Sigmoid colon (tissue), 6 donors: ENCODE measurements at regions not wholly inside any gene's neighbourhood (a gene's known extent, or its start where the extent isn't known, plus 50 kb on each side); places are given as distances from the start of the nearest gene placed in this dataset.
"Not testable (repeated sequence)": the region's sequence is repeated elsewhere in the genome, so short reads cannot be mapped to it uniquely, and the experiment has no call there.

ENCODE experiments used
- DNase-seq: peaks from one replicate; pipeline ENCODE4 v3.0.0-alpha.2; 2019
- H3K27ac ChIP-seq, 4 donors: fragments of 200-600 bp; sonication (generic); one replicate each; pipeline ENCODE4 v1.5.1; 2016 to 2019; ENCODE audit warnings: mild to moderate bottlenecking in 1 of 4
- H3K27me3 ChIP-seq, 3 donors: fragments of 200-600 bp; sonication (generic); one replicate each; pipeline ENCODE4 v1.5.1; 2019; ENCODE audit warnings: mild to moderate bottlenecking in 1 of 3
- H3K36me3 ChIP-seq, 4 donors: fragments of 200-600 bp; sonication (generic); one replicate each; pipeline ENCODE4 v1.5.1; 2016 to 2019
- H3K4me1 ChIP-seq, 4 donors: fragments of 200-600 bp; sonication (generic); one replicate each; pipeline ENCODE4 v1.5.1; 2017 to 2019
- H3K4me3 ChIP-seq, 4 donors: fragments of 200-600 bp; sonication (generic); one replicate each; pipeline ENCODE4 v1.5.1; 2017 to 2019; ENCODE audit warnings: mild to moderate bottlenecking in 2 of 4, moderate library complexity in 1 of 4
- H3K9me3 ChIP-seq, 4 donors: fragments of 200-600 bp in 3 of 4; sonication (generic) in 3 of 4; one replicate each; pipeline versions ENCODE4 v1.5.1 to v1.6.1; 2013 to 2019
- WGBS, 2 donors: extraction: QIAGEN DNeasy Blood & Tissue Kit; methylation state at CpG; one replicate each; pipeline ENCODE4 v1.1.7; 2013; 5-methylcytosine and 5-hydroxymethylcytosine counted together
- intact Hi-C: fragments of 100-400 bp; cut with DNase I; formaldehyde crosslinking; loops from one replicate; pipeline ENCODE4 v1.15.1; 2023
- donor health status: healthy with polysubstance abuse.
- donor health status: healthy.

DNA sequence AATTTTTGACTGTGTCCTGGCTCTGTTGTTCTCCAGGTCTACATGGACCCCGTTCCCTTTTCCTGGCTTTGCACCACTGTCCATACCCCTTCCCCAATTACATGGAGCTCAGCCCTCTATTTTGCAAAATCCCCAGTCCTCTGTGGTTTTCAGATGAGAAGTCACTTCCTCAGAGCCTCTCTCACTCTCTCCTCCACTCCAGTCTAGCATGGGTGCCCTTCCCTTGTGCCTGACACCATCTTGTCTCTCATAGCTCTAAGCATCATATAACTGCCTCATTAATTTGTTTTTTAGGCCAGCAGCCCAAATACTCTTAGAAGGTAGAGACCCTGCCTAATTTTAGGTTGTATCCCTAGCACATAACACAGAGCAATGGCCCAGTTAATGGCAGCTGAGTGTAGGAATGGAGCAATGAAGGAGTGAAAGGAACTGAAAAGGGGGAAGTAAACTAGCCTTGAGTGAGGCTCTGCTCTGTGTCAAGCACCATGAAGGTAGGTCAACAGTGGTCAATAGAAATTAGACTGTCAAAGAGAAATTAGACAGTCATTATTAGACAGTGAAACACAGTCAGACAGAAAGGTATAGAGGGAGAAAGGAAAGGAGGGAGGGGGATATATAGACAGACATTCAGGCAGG lies 97.7 kb downstream of the ARHGAP11B start:
- intact Hi-C loops, DNase-seq, H3K27me3 ChIP-seq, H3K27ac ChIP-seq, H3K36me3 ChIP-seq, H3K4me3 ChIP-seq, H3K4me1 ChIP-seq, H3K9me3 ChIP-seq: not testable (repeated sequence)
- 95 to 100% methylated on average over 1 of the region's 1 CpG for WGBS, 2 donors

DNA sequence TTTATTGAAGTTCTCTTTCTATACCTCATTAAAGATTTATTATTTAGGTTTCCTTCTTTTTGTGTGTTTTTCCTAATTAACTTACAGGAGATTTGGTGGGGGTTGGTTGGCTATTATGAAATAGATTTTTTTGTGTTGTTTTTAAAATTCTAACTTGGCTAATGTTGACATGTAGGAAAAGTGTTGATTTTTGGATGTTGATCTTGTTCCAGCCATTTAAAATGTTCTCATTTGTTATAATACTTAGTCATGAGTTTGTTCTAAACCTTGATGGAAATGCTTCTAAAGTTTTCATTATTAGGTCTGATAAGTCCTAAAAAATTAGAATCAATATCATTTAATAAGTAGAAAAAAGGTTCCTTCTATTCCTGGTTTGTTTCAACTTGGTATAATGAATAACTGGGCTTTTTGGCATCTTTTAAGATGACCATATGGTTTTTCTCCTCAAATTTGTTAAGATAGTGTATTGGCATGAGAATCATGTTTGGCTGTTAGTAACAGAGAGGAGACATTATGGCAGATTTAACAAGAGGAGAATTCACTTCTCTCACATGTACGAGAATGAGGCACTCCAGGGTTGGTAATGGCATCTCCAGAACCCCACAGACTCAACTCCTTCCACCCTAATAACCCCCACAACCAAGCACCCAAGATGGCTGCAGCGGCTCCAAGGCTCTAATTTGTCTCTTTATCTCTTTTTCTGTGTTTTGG lies 104.1 kb downstream of the ARHGAP11B start:
- H3K9me3 ChIP-seq, H3K36me3 ChIP-seq, DNase-seq, intact Hi-C loops, H3K4me3 ChIP-seq, H3K27ac ChIP-seq, H3K4me1 ChIP-seq, H3K27me3 ChIP-seq: not testable (repeated sequence)
- WGBS, 2 donors: 91 to 98% methylated on average over 2 of the region's 2 CpGs

DNA sequence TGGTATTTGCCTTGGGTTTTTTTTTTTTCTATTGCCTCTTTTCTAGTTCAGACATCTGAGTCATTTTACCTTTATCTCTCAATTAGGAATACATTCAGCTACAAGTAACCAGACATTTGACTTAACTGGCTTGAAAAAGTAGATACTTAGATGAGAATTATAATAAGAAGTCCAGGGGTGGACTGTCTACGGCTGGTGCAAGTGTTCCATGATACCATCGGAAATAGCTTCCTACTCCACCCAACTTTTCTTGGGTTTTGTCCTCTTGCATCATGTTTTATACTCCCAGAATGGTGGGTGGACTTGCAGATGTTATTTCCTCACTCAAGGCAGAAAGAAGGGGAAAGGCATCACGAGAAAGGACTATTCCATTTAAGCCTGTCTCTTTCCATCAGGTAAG lies 104.7 kb downstream of the ARHGAP11B start:
- 98 to 100% methylated on average over 3 of the region's 3 CpGs for WGBS, 2 donors
- H3K36me3 ChIP-seq, DNase-seq, H3K9me3 ChIP-seq, H3K4me3 ChIP-seq, H3K27me3 ChIP-seq, H3K27ac ChIP-seq, H3K4me1 ChIP-seq, intact Hi-C loops: not testable (repeated sequence)

DNA sequence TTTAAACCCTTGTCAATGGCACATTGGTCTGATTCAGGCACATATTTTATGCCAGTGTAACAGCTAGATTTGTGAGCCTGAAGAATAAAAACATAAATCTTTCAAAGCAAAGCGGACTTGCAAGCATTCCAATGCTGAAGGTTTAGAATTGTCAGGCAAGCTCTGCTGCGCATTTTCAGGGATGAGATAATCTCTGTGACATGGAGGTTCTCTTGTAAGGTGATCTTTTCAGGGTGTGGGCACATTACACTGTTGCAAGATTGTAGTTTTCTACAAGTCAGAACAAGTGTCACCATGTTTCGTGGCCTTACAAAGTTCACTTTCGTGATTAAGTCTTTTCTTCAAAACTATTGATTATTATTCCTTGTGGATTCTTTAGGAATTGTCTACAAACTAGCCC lies 106.2 kb downstream of the ARHGAP11B start:
- intact Hi-C loops, H3K4me3 ChIP-seq, H3K27me3 ChIP-seq, H3K9me3 ChIP-seq, DNase-seq, H3K4me1 ChIP-seq, H3K36me3 ChIP-seq, H3K27ac ChIP-seq: not testable (repeated sequence)
- 97 to 98% methylated on average over 4 of the region's 4 CpGs for WGBS, 2 donors

DNA sequence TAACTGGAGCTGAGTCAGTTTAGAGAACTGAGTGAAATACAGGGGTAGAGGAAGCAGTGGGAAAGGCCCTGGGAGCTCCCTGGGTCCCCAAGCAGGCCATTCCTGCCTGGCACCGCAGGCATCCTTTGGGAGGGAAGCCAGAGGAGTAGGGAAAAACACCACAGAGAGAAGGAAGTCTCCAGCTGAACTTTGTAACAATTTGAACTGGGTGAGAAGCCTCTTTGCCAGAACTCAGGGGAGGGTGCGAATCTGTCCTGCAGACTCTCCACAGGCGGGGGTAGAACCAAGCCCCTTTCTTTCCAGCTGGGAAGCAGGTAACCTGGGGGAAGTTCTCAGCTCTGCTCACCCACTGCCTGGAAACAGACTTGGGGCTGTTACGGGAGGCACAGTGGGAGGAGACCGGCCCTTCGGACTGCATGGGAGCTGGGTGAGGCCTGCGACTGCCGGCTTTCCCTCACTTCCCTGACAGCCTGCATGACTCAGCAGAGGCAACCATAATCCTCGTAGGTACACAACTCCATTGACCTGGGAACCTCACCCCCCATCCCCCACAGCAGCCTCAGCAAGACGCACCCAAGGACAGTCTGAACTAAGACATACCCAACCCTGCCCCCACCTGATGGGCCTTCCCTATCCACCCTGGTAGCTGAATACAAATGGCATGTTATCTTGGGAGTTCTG lies 110.1 kb downstream of the ARHGAP11B start:
- H3K9me3 ChIP-seq, intact Hi-C loops, H3K27ac ChIP-seq, H3K36me3 ChIP-seq, H3K4me3 ChIP-seq, DNase-seq, H3K4me1 ChIP-seq, H3K27me3 ChIP-seq: not testable (repeated sequence)
- WGBS, 2 donors: 67 to 84% methylated on average over 10 of the region's 10 CpGs

DNA sequence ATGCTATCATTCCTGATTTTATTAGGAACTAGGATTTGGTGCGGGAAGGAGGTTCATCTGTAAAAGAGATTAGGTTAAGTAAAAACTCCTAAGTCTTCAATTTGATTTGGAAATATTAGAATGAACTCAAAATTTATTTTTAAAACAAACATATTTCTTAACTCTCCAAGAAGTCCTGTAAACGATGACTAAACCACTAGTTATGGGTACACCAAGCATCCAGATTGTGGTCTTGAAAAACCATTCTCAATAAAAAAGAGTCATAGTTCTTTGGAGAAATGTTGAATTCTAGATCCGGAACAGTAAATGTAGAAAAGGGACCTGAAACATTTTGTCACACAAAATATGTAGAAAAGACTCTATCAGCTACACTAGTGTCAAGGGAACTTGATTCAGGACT lies 116.9 kb downstream of the ARHGAP11B start:
- H3K36me3 ChIP-seq, H3K4me1 ChIP-seq, H3K27ac ChIP-seq, DNase-seq, H3K27me3 ChIP-seq, H3K9me3 ChIP-seq, intact Hi-C loops, H3K4me3 ChIP-seq: not testable (repeated sequence)
- 92 to 97% methylated on average over 3 of the region's 3 CpGs for WGBS, 2 donors

DNA sequence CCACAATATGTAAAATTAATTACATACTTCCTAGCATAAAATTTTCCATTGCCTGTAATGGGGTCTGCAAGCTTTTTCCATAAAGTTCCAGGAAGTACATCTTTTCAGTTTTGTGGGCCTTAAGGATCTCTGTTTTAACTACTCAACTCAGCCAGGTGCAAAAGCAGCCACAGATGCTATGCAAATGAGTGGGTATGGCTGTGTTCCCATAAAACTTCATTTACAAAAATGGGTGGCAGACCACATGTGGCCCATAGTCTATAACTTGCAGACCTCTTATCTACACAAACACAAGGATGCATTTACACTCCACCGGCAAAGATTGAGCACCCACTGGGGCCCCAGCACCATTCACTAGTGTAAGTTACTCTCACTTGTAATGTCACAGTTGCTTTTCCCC lies 123.1 kb downstream of the ARHGAP11B start:
- DNase-seq, H3K4me3 ChIP-seq, intact Hi-C loops, H3K4me1 ChIP-seq, H3K27me3 ChIP-seq, H3K27ac ChIP-seq, H3K9me3 ChIP-seq, H3K36me3 ChIP-seq: not testable (repeated sequence)
- no CpG with 5 or more reads among the region's 1 CpG for WGBS, 2 donors

DNA sequence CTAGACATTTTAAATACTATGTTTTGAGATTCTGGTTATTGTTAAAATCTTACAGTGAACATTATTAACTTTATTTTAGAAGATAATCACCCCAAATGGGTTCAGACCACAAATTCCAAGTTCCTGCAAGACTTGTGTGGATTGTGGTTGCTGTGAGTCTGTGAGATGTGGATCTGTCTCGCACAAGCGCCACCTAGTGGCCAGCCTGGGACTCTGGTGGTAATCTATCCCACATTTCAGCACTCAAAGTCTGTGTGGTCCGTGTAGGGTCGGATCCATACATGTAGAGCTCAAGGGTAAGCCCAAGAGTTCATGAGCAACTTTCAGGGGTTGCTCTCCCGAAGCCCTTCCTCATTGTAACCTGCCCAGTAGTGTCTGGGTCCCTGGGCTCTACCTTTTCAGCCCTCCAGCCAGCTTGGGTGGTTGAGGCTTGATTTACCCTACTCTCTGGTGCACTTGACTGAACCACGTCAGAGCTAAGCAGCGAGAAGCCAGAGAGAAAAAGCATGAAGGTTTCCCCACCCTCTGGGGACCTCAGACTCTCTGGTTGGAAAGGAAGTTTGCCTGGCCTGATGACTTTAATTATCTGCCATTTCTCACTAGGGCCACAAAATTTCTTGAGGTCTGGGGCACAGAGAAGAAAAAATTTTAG lies 129.2 kb downstream of the ARHGAP11B start:
- peak; percentile 73 for DNase-seq
- H3K4me3 ChIP-seq, H3K36me3 ChIP-seq, H3K27ac ChIP-seq, intact Hi-C loops, H3K4me1 ChIP-seq, H3K9me3 ChIP-seq, H3K27me3 ChIP-seq: not testable (repeated sequence)
- 0 to 10% methylated on average over 3 of the region's 7 CpGs for WGBS, 2 donors

DNA sequence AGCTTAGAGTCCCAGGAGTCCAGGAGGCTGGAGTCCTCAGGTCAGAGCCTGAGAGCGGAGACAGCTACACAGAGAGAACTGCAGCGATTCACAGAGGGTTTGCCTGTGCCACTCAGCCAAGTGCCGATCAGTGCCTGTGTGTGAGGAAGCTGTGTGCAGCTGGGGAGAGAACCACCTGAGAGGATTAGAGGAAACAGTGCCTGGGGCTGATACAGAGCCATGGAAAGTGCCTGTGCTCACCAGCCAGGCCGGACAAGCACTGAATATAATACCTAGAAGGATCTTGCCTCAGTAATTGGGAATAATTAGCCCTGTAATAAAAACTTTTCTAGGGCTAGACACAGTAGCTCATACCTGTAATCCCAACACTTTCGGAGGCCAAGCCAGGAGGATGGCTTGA lies 134.7 kb downstream of the ARHGAP11B start:
- intact Hi-C loops, H3K27ac ChIP-seq, H3K9me3 ChIP-seq, H3K4me3 ChIP-seq, H3K27me3 ChIP-seq, H3K36me3 ChIP-seq, DNase-seq, H3K4me1 ChIP-seq: not testable (repeated sequence)
- WGBS, 2 donors: 95 to 98% methylated on average over 5 of the region's 5 CpGs

DNA sequence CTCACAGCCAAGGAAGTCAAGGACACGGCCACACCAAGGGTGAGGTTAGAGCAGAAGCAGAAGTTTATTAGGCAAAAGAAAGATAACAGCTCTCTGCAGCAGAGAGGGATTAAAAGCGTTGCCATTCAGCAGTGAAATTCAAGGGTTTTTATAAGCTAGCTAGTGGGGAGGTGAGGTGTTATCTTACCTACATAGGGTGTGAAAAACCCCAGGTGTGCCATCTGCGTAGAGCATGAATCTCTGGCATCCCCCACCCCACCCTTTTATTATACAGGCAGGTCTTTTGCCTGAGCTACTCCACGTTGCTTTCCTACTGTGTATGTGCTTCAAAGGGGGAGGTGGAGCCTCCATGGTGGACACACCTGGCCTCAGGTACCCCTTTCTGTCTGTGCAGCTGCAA lies 135.4 kb downstream of the ARHGAP11B start:
- H3K4me1 ChIP-seq, H3K27ac ChIP-seq, H3K4me3 ChIP-seq, DNase-seq, H3K27me3 ChIP-seq, intact Hi-C loops, H3K36me3 ChIP-seq, H3K9me3 ChIP-seq: not testable (repeated sequence)
- WGBS, 2 donors: 61 to 93% methylated on average over 3 to 4 of the region's 4 CpGs

DNA sequence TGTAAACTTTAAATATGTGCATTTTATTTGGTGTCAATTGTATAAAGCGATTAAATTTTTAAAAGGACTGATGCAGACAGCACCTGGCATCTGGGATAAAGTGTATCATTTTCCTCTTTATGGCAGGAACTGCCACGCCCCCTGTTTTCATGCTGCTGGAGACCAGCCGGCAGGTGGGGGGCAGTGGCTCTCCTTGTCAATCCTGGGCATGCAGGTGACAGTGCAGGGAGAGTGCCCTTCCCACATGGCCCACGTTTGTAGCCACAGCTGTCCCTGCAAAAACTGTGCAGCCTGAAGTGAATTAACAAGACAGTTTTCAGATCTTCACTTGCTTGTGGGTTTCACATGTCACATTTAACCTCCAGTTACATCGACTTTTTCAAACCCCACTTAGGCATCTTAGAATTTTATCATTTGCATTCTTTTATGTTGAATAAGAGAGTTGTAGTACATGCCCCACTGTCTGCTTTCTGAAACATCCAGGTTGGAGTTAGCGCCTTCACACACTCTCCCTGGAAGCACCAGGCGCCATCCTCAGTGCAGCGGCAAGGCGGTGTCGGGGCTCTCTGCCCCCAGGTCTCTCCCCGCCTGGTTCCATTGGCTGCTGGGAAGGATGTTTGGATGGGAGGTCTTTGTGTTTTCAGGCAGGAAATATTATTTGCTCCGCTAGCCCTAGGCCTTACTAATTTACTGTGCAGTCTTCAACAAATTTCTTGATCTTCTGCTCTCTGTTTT lies 134.2 kb upstream of the FAN1 start:
- H3K9me3 ChIP-seq, H3K36me3 ChIP-seq, H3K4me1 ChIP-seq, H3K27me3 ChIP-seq, H3K27ac ChIP-seq, DNase-seq, intact Hi-C loops, H3K4me3 ChIP-seq: not testable (repeated sequence)
- 67 to 88% methylated on average over 12 of the region's 12 CpGs for WGBS, 2 donors
